ENCODE measurements at regions not wholly inside any gene's neighbourhood (a gene's known extent, or its start where the extent isn't known, plus 50 kb on each side); places are given as distances from the start of the nearest gene placed in this dataset.

GRCh38 chr14:66225337-66225736, 260.8 kb upstream of the CCDC196 start:
- no peak for TF ChIP-seq POLR2A (IDR thresholded peaks at IDR 0.05)
- TF ChIP-seq, protein P1, sequence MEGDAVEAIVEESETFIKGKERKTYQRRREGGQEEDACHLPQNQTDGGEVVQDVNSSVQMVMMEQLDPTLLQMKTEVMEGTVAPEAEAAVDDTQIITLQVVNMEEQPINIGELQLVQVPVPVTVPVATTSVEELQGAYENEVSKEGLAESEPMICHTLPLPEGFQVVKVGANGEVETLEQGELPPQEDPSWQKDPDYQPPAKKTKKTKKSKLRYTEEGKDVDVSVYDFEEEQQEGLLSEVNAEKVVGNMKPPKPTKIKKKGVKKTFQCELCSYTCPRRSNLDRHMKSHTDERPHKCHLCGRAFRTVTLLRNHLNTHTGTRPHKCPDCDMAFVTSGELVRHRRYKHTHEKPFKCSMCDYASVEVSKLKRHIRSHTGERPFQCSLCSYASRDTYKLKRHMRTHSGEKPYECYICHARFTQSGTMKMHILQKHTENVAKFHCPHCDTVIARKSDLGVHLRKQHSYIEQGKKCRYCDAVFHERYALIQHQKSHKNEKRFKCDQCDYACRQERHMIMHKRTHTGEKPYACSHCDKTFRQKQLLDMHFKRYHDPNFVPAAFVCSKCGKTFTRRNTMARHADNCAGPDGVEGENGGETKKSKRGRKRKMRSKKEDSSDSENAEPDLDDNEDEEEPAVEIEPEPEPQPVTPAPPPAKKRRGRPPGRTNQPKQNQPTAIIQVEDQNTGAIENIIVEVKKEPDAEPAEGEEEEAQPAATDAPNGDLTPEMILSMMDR (IDR thresholded peaks at IDR 0.05): no peak
